ENCODE measurements at regions not wholly inside any gene's neighbourhood (a gene's known extent, or its start where the extent isn't known, plus 50 kb on each side); places are given as distances from the start of the nearest gene placed in this dataset.

- TF ChIP-seq CTCF (conservative IDR thresholded peaks at IDR 0.05 in 1 of 2, IDR thresholded peaks at IDR 0.05 in 1 of 2; ENCODE audit: extremely low read depth in 1 of 2, insufficient read depth in 1 of 2, low read depth in 1 of 2, low read length in 2 of 2) (no peak), EZH2 (IDR thresholded peaks at IDR 0.05; ENCODE audit: borderline replicate concordance, low read length) (no peak)
These were observed 311.9 kb upstream of the SORCS1 start for GRCh38 chr10:107476408-107476807.
